ENCODE measurements at regions not wholly inside any gene's neighbourhood (a gene's known extent, or its start where the extent isn't known, plus 50 kb on each side); places are given as distances from the start of the nearest gene placed in this dataset.

DNA sequence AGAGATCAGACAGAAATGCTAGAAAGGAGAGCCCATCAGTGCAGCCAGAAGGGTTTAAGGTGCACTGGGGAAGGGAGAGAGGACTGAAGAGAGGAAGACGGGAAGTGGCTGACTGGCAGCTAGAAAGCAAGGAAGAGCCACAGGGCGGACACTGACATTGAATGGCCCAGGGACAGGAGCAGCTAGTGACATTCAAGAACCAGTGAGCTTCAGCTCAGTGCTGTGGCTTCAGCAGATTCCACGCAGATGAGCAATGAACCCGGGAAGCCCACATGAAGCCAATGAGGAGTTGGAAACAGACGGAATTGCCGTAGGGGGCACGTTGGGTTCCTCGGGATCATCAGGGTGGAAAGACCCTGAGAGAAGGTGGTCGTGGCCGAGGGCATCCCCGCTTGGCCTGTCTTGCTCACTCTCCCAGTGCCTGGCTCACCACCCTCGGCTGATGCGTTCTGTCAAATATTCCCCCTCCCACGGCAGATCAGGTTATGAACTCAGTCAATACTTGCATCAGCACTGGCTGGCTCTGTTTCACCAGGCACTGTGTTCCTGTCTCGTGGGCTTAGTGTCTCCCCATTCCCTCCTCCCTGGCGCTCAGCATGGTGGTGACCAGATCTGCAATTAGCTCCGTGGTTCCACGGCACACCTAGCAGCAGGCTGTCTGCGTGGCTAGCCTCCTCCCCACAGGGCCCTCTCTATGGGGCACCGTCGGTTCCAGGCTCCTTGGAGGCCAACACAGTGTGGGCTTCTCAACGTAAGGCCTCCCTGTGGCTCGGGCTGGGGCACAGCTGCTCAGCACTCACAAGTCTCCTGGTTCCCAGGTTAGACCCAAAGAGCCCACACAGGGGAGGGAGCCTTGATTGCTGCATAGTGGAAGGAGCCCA is 145.5 kb downstream of the TRIM29 start:
- H3K27ac Mint-ChIP-seq (ENCODE audit: low read depth, unreplicated experiment) = no peak overlapping the region
- H3K4me1 Mint-ChIP-seq (ENCODE audit: insufficient read depth, unreplicated experiment) = no peaks in the 10 kb centered on the region
- no peaks in the 10 kb centered on the region for H3K36me3 Mint-ChIP-seq (ENCODE audit: insufficient read depth, unreplicated experiment)
- no peak for DNase-seq (ENCODE audit: unreplicated experiment)
- POLR2A ChIA-PET = no interaction called here
- intact Hi-C loops (cut with micrococcal nuclease) = no loop called here
- H3K4me3 Mint-ChIP-seq (ENCODE audit: unreplicated experiment) = no peak overlapping the region
- no TSS peak for BruUV-seq (replicated peaks)
- TF ChIP-seq, protein P1, sequence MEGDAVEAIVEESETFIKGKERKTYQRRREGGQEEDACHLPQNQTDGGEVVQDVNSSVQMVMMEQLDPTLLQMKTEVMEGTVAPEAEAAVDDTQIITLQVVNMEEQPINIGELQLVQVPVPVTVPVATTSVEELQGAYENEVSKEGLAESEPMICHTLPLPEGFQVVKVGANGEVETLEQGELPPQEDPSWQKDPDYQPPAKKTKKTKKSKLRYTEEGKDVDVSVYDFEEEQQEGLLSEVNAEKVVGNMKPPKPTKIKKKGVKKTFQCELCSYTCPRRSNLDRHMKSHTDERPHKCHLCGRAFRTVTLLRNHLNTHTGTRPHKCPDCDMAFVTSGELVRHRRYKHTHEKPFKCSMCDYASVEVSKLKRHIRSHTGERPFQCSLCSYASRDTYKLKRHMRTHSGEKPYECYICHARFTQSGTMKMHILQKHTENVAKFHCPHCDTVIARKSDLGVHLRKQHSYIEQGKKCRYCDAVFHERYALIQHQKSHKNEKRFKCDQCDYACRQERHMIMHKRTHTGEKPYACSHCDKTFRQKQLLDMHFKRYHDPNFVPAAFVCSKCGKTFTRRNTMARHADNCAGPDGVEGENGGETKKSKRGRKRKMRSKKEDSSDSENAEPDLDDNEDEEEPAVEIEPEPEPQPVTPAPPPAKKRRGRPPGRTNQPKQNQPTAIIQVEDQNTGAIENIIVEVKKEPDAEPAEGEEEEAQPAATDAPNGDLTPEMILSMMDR (IDR thresholded peaks at IDR 0.05; ENCODE audit: unreplicated experiment) = no peak
- H3K27me3 Mint-ChIP-seq (ENCODE audit: insufficient read depth, unreplicated experiment) = peaks cover 56% of the 10 kb centered on the region
- H3K9me3 Mint-ChIP-seq (ENCODE audit: unreplicated experiment) = no peaks in the 10 kb centered on the region
- CTCF ChIA-PET = interaction anchor here (0.5 kb wide), 1 partner anchor 475 kb away, joined by 4 read pairs; no protein-coding TSS in a partner anchor

DNA sequence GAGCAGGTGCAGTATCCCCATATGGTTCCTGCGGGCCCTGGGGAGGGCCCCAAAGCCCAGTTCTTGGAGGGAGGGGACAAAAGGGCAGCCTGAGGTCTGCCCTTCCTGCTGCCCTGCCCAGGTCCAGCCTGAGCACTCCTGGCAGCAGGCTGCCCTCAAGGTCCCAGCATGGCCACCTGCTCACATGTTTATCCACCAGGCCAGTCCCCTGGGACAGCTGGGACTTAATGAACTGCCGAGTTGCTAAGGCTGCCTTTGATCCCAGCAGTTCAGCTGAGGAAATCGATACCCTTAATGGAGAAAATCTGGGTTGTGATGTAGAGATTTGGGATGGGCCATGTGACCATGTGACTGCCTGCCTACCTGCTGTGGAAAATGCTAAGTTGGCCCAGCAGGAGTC is 146.2 kb downstream of the TRIM29 start:
- Mint-ChIP-seq H3K4me3 (ENCODE audit: unreplicated experiment) (no peak overlapping the region), H3K36me3 (ENCODE audit: insufficient read depth, unreplicated experiment) (no peaks in the 10 kb centered on the region), H3K9me3 (ENCODE audit: unreplicated experiment) (no peaks in the 10 kb centered on the region), H3K4me1 (ENCODE audit: insufficient read depth, unreplicated experiment) (no peaks in the 10 kb centered on the region), H3K27me3 (ENCODE audit: insufficient read depth, unreplicated experiment) (peaks cover 58% of the 10 kb centered on the region), H3K27ac (ENCODE audit: low read depth, unreplicated experiment) (no peak overlapping the region)
- DNase-seq (ENCODE audit: unreplicated experiment) = no peak
- TF ChIP-seq, protein P1 (IDR thresholded peaks at IDR 0.05; ENCODE audit: unreplicated experiment) = no peak
- intact Hi-C loops (cut with micrococcal nuclease) = no loop called here
- ChIA-PET CTCF (no interaction called here), POLR2A (no interaction called here)
- BruUV-seq (replicated peaks) = no TSS peak

DNA sequence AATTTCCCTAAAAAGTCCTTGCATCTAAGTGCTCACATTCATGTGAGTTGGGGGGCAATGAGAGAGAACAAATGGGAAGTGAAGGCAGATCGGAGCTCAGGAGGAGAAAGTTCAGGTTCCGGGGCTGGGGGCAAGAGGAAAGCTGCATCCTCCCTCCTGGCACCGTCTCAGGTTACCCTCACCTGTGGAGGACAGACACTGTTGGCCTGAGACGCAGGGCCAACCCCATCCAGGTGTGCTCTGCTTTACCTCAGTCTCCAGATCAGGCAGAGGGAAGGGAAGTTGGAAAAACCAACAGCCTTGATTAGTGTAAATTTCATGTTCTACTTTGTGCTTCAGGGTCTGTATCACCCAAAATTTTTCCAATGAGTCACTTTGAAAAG is 146.9 kb downstream of the TRIM29 start:
- no TSS peak for BruUV-seq (replicated peaks)
- no peaks in the 10 kb centered on the region for H3K36me3 Mint-ChIP-seq (ENCODE audit: insufficient read depth, unreplicated experiment)
- CTCF ChIA-PET = interaction anchor here (0.6 kb wide), 1 partner anchor 38 kb away, joined by 3 read pairs; no protein-coding TSS in a partner anchor

DNA sequence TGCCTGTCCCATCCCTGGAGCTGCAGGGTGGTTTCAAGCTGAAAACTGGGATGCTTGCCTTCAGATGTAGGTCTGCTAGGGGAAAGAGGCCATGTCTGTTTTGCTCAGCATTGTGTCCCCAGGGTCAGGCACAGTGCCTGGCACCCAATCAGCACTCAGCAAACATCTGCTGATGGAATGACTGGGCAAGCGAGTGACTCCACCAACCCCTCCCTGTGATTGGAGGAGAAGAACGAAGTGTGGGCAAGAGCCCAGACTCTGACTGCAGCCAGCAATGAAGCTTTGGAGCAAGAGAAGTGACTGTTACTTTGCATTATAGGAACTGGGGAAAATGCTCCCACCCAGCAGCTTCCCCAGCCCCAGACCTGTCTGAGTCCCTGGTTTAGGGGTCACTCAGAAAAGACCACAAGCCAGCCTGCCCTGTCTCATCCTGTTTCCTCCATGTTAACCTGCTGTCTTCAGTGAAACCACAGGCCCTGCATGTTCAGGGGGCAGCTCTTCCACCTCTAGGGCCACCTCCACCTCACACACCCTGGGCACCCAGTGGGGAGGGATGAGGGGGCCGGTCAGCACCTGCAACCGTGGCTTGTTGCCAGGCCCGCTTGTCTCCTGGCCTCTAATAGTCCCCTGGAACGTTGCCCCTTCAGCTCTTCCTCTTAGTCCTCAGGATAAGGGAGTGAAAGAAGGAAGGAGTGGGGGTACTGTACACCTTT is 147.4 kb downstream of the TRIM29 start:
- Mint-ChIP-seq H3K27ac (ENCODE audit: low read depth, unreplicated experiment) (no peak overlapping the region), H3K27me3 (ENCODE audit: insufficient read depth, unreplicated experiment) (peaks cover 65% of the 10 kb centered on the region)
- BruUV-seq (replicated peaks) = no TSS peak

More for the DNA sequence above, 146.9 kb downstream of the TRIM29 start:
- intact Hi-C loops (cut with micrococcal nuclease) = no loop called here
- Mint-ChIP-seq H3K27me3 (ENCODE audit: insufficient read depth, unreplicated experiment) (peaks cover 61% of the 10 kb centered on the region), H3K27ac (ENCODE audit: low read depth, unreplicated experiment) (no peak overlapping the region), H3K4me3 (ENCODE audit: unreplicated experiment) (no peak overlapping the region), H3K9me3 (ENCODE audit: unreplicated experiment) (no peaks in the 10 kb centered on the region), H3K4me1 (ENCODE audit: insufficient read depth, unreplicated experiment) (no peaks in the 10 kb centered on the region)
- TF ChIP-seq, protein P1 (IDR thresholded peaks at IDR 0.05; ENCODE audit: unreplicated experiment) = no peak
- no peak for DNase-seq (ENCODE audit: unreplicated experiment)
- POLR2A ChIA-PET = interaction anchor here (0.5 kb wide), 1 partner anchor 76 kb away, joined by 3 read pairs; no protein-coding TSS in a partner anchor

More for the DNA sequence above, 147.4 kb downstream of the TRIM29 start:
- intact Hi-C loops (cut with micrococcal nuclease) = no loop called here
- no peaks in the 10 kb centered on the region for H3K4me1 Mint-ChIP-seq (ENCODE audit: insufficient read depth, unreplicated experiment)
- no peak overlapping the region for H3K4me3 Mint-ChIP-seq (ENCODE audit: unreplicated experiment)
- DNase-seq (ENCODE audit: unreplicated experiment) = no peak
- ChIA-PET POLR2A (no interaction called here), CTCF (interaction anchor here (0.6 kb wide), 1 partner anchor 37 kb away, joined by 3 read pairs; no protein-coding TSS in a partner anchor)
- TF ChIP-seq, protein P1 (IDR thresholded peaks at IDR 0.05; ENCODE audit: unreplicated experiment) = no peak
- H3K9me3 Mint-ChIP-seq (ENCODE audit: unreplicated experiment) = no peaks in the 10 kb centered on the region
- no peaks in the 10 kb centered on the region for H3K36me3 Mint-ChIP-seq (ENCODE audit: insufficient read depth, unreplicated experiment)

Data from MCF 10A (cell line).